ENCODE measurements at regions not wholly inside any gene's neighbourhood (a gene's known extent, or its start where the extent isn't known, plus 50 kb on each side); places are given as distances from the start of the nearest gene placed in this dataset.

DNA sequence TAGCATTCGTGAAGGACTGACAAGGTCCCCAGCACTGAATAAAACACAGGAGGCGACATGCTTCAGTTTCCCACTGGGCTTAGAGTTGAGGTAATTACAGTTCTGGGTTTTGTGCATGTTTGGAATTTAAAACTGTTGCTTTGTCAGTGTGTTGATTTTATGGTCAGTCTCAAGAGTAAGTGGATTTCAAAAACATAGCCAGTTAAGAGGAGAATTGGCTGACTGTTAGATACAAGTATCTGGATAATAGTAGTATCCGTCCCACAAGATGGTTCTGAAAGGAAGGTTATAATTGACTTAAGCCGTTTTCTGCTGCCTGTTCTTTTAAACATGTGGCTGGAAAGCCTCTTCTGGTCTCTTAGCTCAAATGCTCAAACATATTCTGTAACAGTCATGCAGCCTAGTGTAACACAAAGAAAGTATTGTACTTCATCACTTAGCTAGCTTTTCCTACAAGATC lies 170.9 kb downstream of the POLR1F start:
- WGBS, 2 donors: 24 to 25% methylated on average over 4 of the region's 4 CpGs
- H3K4me1 ChIP-seq: no peaks in the 10 kb centered on the region
- H3K27ac ChIP-seq: no peak overlapping the region
- intact Hi-C loops (cut with DNase I): no loop called here
- no peaks in the 10 kb centered on the region for H3K9me3 ChIP-seq
- no peak for DNase-seq
- TF ChIP-seq, protein P1, sequence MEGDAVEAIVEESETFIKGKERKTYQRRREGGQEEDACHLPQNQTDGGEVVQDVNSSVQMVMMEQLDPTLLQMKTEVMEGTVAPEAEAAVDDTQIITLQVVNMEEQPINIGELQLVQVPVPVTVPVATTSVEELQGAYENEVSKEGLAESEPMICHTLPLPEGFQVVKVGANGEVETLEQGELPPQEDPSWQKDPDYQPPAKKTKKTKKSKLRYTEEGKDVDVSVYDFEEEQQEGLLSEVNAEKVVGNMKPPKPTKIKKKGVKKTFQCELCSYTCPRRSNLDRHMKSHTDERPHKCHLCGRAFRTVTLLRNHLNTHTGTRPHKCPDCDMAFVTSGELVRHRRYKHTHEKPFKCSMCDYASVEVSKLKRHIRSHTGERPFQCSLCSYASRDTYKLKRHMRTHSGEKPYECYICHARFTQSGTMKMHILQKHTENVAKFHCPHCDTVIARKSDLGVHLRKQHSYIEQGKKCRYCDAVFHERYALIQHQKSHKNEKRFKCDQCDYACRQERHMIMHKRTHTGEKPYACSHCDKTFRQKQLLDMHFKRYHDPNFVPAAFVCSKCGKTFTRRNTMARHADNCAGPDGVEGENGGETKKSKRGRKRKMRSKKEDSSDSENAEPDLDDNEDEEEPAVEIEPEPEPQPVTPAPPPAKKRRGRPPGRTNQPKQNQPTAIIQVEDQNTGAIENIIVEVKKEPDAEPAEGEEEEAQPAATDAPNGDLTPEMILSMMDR (IDR thresholded peaks at IDR 0.05): no peak
- TF ChIP-seq POLR2A (IDR thresholded peaks at IDR 0.05): no peak
- no peak overlapping the region for H3K4me3 ChIP-seq (replicated peaks in 1 of 3)
- no peaks in the 10 kb centered on the region for H3K36me3 ChIP-seq
- no peaks in the 10 kb centered on the region for H3K27me3 ChIP-seq

DNA sequence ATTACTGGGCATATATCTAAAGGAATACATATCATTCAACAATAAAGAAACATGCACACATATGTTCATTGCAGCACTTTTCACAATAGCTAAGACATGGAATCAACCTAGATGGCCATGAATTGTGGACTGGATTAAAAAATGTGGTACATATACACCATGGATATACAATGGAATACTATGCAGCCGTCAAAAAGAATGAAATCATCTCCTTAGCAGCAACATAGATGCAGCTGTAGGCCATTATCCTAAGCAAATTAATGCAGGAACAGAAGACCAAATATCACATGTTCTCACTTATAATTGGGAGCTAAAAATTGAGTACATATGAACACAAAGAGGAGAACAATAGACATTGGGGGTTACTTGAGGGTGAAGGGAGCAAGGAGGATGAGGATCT lies 175.6 kb downstream of the POLR1F start:
- intact Hi-C loops (cut with DNase I): no loop called here
- Histone ChIP-seq H3K27ac (no peak overlapping the region), H3K4me3 (replicated peaks in 1 of 3) (no peak overlapping the region), H3K27me3 (no peaks in the 10 kb centered on the region), H3K36me3 (no peaks in the 10 kb centered on the region), H3K9me3 (no peaks in the 10 kb centered on the region), H3K4me1 (no peaks in the 10 kb centered on the region)
- TF ChIP-seq POLR2A (IDR thresholded peaks at IDR 0.05): no peak
- 86 to 95% methylated on average over 1 of the region's 1 CpG for WGBS, 2 donors
- DNase-seq: no peak

DNA sequence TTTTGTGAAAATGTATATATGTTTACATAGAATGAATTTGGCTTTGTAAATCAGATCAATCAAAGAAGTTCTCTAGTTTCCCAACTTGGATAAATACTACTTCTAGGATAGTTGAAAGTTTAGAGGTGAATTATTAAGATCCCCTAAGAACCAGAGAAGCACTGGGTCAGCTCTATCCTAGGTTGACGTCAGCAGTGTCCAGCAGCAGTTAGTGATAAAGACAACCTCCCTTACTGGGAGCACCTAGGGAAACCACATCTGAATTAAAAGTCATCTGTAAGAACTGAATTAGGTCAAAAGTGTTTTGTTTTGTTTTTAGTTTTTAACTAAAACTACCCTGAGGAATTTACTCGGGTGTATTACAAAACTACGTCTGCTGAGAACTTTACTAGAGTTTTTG lies 178.0 kb downstream of the POLR1F start:
- WGBS, 2 donors: 70 to 78% methylated on average over 3 of the region's 3 CpGs
- Histone ChIP-seq H3K9me3 (no peaks in the 10 kb centered on the region), H3K36me3 (no peaks in the 10 kb centered on the region), H3K27ac (no peak overlapping the region), H3K4me1 (no peaks in the 10 kb centered on the region), H3K4me3 (replicated peaks in 1 of 3) (no peak overlapping the region), H3K27me3 (no peaks in the 10 kb centered on the region)
- intact Hi-C loops (cut with DNase I): no loop called here
- no peak for TF ChIP-seq POLR2A (IDR thresholded peaks at IDR 0.05)
- TF ChIP-seq, protein P1 (IDR thresholded peaks at IDR 0.05): no peak
- DNase-seq: no peak

DNA sequence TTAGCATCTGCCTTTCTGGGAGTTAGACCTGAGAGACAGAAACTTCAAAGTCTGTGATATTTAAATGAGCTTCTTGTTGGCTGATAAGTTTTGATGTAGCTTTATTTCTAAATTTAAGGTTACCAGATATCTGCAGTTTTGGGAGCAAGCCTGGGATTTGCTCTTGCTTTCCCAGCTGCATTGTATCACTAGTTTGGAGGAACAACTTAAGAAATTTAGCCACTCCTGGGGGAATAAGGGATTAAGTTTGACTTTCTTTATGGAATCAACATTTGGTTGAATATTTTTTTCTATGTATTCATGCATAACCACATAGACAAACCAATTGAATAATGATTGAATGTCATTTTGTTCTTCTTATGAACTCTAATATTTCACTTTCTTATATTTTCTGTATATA lies 178.6 kb downstream of the POLR1F start:
- TF ChIP-seq, protein P1 (IDR thresholded peaks at IDR 0.05): no peak
- no peak for TF ChIP-seq POLR2A (IDR thresholded peaks at IDR 0.05)
- intact Hi-C loops (cut with DNase I): no loop called here

DNA sequence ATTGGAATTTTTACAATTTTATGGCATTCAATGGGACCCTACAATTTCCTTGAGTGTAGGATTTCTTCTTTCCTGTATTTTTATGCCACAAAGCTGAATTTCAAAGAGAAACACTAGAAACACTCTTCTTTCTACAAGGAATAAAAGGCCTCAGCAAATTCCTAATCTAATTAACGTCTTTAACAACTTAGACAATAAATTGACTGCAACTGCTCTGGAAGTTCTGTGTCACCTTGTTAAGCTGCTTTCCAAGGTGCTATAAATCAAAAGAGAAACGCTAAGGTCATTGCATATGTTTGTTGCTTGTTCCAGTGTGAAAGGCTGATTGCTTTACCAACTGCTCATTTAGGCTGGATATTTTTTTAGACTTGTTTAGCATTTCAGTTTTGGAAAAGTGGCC lies 182.2 kb downstream of the POLR1F start:
- TF ChIP-seq, protein P1 (IDR thresholded peaks at IDR 0.05): no peak
- no peak for TF ChIP-seq POLR2A (IDR thresholded peaks at IDR 0.05)
- H3K4me3 ChIP-seq (replicated peaks in 1 of 3): no peak overlapping the region
- intact Hi-C loops (cut with DNase I): no loop called here
- 48 to 53% methylated on average over 2 of the region's 2 CpGs for WGBS, 2 donors
- H3K4me1 ChIP-seq: no peaks in the 10 kb centered on the region
- no peak overlapping the region for H3K27ac ChIP-seq
- no peaks in the 10 kb centered on the region for H3K36me3 ChIP-seq
- H3K9me3 ChIP-seq: no peaks in the 10 kb centered on the region
- DNase-seq: no peak
- H3K27me3 ChIP-seq: no peaks in the 10 kb centered on the region

More for the DNA sequence above, 178.6 kb downstream of the POLR1F start:
- Histone ChIP-seq H3K9me3 (no peaks in the 10 kb centered on the region), H3K4me3 (replicated peaks in 1 of 3) (no peak overlapping the region), H3K27me3 (no peaks in the 10 kb centered on the region), H3K36me3 (no peaks in the 10 kb centered on the region), H3K27ac (no peak overlapping the region), H3K4me1 (no peaks in the 10 kb centered on the region)
- DNase-seq: no peak

DNA sequence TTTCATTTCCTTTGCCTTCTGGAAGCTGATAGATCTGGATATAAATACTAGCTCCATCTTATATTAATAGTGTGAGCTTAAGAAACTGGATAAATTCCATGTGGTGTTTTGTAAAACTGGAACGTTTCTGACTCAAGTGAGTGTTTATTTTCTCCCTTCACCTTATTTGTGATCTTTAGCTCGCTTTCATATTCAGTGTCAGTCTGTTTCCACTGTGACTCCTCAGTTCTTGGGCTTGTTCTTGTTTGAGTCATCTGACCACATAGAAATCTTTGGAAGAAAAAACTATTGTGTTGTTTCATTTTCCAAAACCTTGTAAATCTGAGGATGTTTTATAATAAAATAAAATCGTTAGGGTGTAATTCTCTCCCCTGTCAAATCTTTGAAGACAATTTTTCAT lies 186.4 kb downstream of the POLR1F start:
- TF ChIP-seq, protein P1 (IDR thresholded peaks at IDR 0.05): no peak
- no peak for TF ChIP-seq POLR2A (IDR thresholded peaks at IDR 0.05)

More for the DNA sequence above, 186.4 kb downstream of the POLR1F start:
- intact Hi-C loops (cut with DNase I): no loop called here
- H3K36me3 ChIP-seq: no peaks in the 10 kb centered on the region
- H3K9me3 ChIP-seq: no peaks in the 10 kb centered on the region
- H3K4me3 ChIP-seq (replicated peaks in 1 of 3): no peak overlapping the region
- no peaks in the 10 kb centered on the region for H3K4me1 ChIP-seq
- 50 to 53% methylated on average over 3 of the region's 3 CpGs for WGBS, 2 donors
- no peaks in the 10 kb centered on the region for H3K27me3 ChIP-seq
- H3K27ac ChIP-seq: no peak overlapping the region
- DNase-seq: no peak
